ENCODE measurements at regions not wholly inside any gene's neighbourhood (a gene's known extent, or its start where the extent isn't known, plus 50 kb on each side); places are given as distances from the start of the nearest gene placed in this dataset.
A peak's percentile ranks its signal among the peaks of the same experiment; 100 is the strongest.

DNA sequence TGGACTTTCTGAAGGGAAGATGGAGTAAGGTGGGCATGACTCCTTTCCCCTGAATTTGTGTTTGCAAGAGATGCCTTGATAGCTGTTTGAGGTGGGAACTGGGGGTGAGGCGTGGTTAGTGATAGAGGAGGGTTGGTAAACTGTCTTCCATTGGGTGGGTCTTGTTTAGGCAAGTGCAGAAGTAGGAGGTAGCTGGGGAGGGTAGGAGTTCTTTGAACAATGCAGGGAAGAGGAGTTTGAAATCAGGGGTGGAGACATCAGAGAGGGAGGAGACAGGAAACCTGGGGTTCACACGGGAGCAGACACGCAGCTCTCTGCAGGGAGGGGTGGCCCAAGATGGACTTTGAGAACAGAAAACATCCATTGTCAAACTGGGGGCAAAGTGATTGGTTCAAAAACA, 267.1 kb downstream of the TSN start:
- H3K36me3 Mint-ChIP-seq (ENCODE audit: unreplicated experiment): no peaks in the 10 kb centered on the region
- H3K27me3 Mint-ChIP-seq (ENCODE audit: unreplicated experiment): peaks cover 4% of the 10 kb centered on the region
- TF ChIP-seq CTCF (IDR thresholded peaks at IDR 0.05): no peak
- no peaks in the 10 kb centered on the region for H3K4me1 Mint-ChIP-seq (ENCODE audit: unreplicated experiment)
- H3K27ac Mint-ChIP-seq (ENCODE audit: unreplicated experiment): no peak overlapping the region
- no peaks in the 10 kb centered on the region for H3K9me3 Mint-ChIP-seq (ENCODE audit: unreplicated experiment)
- H3K4me3 Mint-ChIP-seq (ENCODE audit: unreplicated experiment): no peak overlapping the region
- peak; percentile 53 for DNase-seq (ENCODE audit: extremely low spot score, unreplicated experiment)

DNA sequence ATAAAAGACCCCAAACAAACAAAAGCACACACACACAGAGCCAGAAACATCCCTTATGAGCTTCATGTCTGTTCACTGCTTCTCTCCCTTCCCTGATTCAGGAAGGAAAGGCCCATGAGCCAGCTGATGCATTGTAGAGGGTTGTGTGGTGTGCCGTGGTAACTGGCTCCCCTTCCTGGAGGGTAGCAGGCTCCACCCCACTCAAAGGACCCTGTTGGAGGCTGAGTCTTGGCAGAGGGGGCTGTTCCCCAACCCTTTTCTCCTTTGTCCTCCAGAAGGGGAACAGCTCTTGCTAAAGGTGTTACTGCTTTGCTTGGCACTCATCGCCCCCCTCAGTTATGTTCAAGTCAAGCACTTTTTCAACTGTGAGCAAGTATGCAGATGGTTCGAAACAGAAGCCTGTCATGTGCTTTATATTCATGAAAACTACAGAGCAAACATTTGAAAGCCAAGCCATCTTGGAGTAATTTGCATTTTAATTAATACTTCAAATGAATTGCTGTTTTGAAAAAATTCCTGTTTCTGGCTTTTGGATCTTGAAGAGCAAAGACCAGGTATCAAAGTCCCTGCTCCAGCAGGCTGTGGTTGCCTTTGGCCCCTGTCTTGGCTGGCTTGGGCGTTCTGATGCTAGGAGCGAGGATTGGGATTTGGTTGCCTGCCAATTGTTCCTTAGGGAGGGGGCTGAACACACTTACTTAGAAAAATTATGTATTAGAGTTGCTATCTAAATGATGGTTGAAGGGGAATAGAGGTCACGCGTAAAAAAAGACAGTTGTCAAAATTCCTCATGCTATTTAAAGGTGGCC, 267.8 kb downstream of the TSN start:
- DNase-seq (ENCODE audit: extremely low spot score, unreplicated experiment): peak; percentile 57
- Mint-ChIP-seq H3K4me1 (ENCODE audit: unreplicated experiment) (peaks cover under 1% of the 10 kb centered on the region), H3K4me3 (ENCODE audit: unreplicated experiment) (no peak overlapping the region), H3K27me3 (ENCODE audit: unreplicated experiment) (peaks cover 4% of the 10 kb centered on the region), H3K36me3 (ENCODE audit: unreplicated experiment) (no peaks in the 10 kb centered on the region), H3K27ac (ENCODE audit: unreplicated experiment) (no peak overlapping the region), H3K9me3 (ENCODE audit: unreplicated experiment) (no peaks in the 10 kb centered on the region)
- no peak for TF ChIP-seq CTCF (IDR thresholded peaks at IDR 0.05)

DNA sequence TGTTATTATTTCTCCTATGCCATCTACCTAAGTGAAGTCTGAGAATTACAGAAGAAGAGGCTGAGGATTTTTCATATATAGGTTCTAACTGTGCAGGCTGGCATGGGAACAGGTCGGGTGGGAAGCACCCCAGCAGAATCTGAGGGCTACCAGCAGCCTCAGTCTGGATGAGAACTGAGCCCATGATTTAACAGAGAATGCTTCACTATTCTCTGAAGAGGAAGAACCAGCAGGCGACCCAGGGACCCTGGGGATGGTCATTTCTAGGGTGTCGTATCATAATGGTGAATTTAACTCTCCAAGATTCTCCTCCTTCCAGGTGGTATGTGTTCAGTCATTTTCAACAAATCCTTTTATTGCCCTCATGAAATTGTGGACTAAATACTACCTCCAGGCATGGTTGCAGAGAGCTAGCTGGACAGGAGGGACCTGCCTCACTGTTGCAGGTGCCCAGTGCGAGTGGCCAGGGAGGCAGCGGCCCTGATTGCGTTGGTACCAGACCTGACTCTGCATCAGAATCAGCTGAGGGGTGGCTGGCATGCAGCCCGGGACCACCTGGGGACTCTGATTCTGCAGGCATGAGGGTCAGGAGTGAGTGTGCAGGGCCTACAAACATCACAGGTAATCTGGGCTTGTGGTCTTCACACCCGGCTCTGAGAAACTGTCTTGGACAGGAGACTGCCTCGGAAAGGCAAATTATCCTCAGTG, 272.2 kb downstream of the TSN start:
- H3K4me3 Mint-ChIP-seq (ENCODE audit: unreplicated experiment): no peak overlapping the region
- H3K9me3 Mint-ChIP-seq (ENCODE audit: unreplicated experiment): no peaks in the 10 kb centered on the region
- H3K4me1 Mint-ChIP-seq (ENCODE audit: unreplicated experiment): peaks cover 5% of the 10 kb centered on the region
- no peak overlapping the region for H3K27ac Mint-ChIP-seq (ENCODE audit: unreplicated experiment)
- DNase-seq (ENCODE audit: extremely low spot score, unreplicated experiment): peak; percentile 76
- H3K36me3 Mint-ChIP-seq (ENCODE audit: unreplicated experiment): no peaks in the 10 kb centered on the region
- no peaks in the 10 kb centered on the region for H3K27me3 Mint-ChIP-seq (ENCODE audit: unreplicated experiment)
- no peak for TF ChIP-seq CTCF (IDR thresholded peaks at IDR 0.05)

DNA sequence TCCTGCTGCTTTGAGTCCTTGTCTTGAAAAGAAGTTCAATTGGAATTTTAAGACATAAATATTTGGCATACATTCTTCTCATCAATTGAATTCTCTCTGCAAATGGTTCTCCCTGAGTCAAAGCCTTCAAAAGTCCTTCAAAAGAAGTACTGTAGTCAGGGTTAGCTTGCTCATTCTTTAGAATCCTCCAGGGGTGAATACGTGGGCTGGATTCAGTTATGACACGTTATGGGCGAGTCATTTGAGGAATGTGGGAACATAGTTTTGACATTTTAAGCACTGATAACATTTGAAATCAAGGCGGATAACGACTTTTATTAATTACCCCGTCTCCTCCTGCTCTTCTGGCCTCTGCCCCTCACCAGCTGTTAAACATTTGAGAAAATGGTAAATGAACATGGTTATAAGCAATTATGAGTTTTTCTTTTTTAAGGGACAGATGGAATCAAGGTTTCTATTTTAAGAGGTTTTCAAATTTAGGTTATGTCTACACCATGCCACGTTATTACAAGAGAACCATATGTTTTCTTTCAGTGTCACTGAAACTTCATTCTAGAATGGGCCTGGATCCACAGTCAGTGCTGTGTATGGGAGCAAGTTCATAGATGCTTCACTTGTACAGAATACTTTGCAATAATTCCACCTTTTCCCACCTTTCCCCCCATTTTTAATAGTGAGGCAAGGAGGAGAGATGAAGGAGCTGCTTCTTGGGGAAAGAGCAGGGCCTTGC, 273.1 kb downstream of the TSN start:
- no peaks in the 10 kb centered on the region for H3K27me3 Mint-ChIP-seq (ENCODE audit: unreplicated experiment)
- H3K27ac Mint-ChIP-seq (ENCODE audit: unreplicated experiment): no peak overlapping the region
- no peak for TF ChIP-seq CTCF (IDR thresholded peaks at IDR 0.05)
- H3K36me3 Mint-ChIP-seq (ENCODE audit: unreplicated experiment): no peaks in the 10 kb centered on the region
- no peak for DNase-seq (ENCODE audit: extremely low spot score, unreplicated experiment)
- no peaks in the 10 kb centered on the region for H3K9me3 Mint-ChIP-seq (ENCODE audit: unreplicated experiment)
- H3K4me1 Mint-ChIP-seq (ENCODE audit: unreplicated experiment): peaks cover 5% of the 10 kb centered on the region
- no peak overlapping the region for H3K4me3 Mint-ChIP-seq (ENCODE audit: unreplicated experiment)

- no peak overlapping the region for H3K27ac Mint-ChIP-seq (ENCODE audit: unreplicated experiment)
- no peaks in the 10 kb centered on the region for H3K36me3 Mint-ChIP-seq (ENCODE audit: unreplicated experiment)
- peak; percentile 75 for DNase-seq (ENCODE audit: extremely low spot score, unreplicated experiment)
- H3K4me3 Mint-ChIP-seq (ENCODE audit: unreplicated experiment): no peak overlapping the region
- TF ChIP-seq CTCF (IDR thresholded peaks at IDR 0.05): no peak
- H3K4me1 Mint-ChIP-seq (ENCODE audit: unreplicated experiment): peaks cover 5% of the 10 kb centered on the region
- H3K9me3 Mint-ChIP-seq (ENCODE audit: unreplicated experiment): no peaks in the 10 kb centered on the region
- H3K27me3 Mint-ChIP-seq (ENCODE audit: unreplicated experiment): no peaks in the 10 kb centered on the region
Observed at GRCh38 chr2:122029456-122029855, 274.0 kb downstream of the TSN start.

Measured in osteocyte (in vitro differentiated cells).